Central memory CD8-positive, alpha-beta T cell (primary cell): ENCODE measurements at regions not wholly inside any gene's neighbourhood (a gene's known extent, or its start where the extent isn't known, plus 50 kb on each side); places are given as distances from the start of the nearest gene placed in this dataset.

Experiments
- ATAC-seq: fragments of 150-1000 bp; cut with Tn5 transposase; replicated peaks from 2 replicates; pipeline ENCODE4 v1.10.0; 2022; ENCODE audit warnings: mild to moderate bottlenecking, moderate FRiP score, moderate number of reproducible peaks; ENCODE audit not compliant: poor library complexity, severe bottlenecking; ENCODE audit errors: extremely low read depth
- DNase-seq, 2 donors: peaks; one replicate each; pipeline ENCODE4 v3.0.0; 2021; ENCODE audit warnings: low spot score in 2 of 2
- H3K27ac Mint-ChIP-seq: one replicate; pipeline ENCODE4 v1.8.0; 2022; ENCODE audit warnings: low read depth, mild to moderate bottlenecking, moderate library complexity, mixed read lengths
- H3K27me3 Mint-ChIP-seq: one replicate; pipeline ENCODE4 v1.8.0; 2022; ENCODE audit warnings: mixed read lengths
- H3K36me3 Mint-ChIP-seq: one replicate; pipeline ENCODE4 v1.8.0; 2022; ENCODE audit warnings: mild to moderate bottlenecking, moderate library complexity, mixed read lengths; ENCODE audit not compliant: insufficient read depth
- H3K4me1 Mint-ChIP-seq: one replicate; pipeline ENCODE4 v1.8.0; 2022; ENCODE audit warnings: mixed read lengths
- H3K4me3 Mint-ChIP-seq: one replicate; pipeline ENCODE4 v1.8.0; 2022; ENCODE audit warnings: mild to moderate bottlenecking, moderate library complexity, mixed read lengths
- H3K9me3 Mint-ChIP-seq: one replicate; pipeline ENCODE4 v1.8.0; 2022; ENCODE audit warnings: mixed read lengths

DNA sequence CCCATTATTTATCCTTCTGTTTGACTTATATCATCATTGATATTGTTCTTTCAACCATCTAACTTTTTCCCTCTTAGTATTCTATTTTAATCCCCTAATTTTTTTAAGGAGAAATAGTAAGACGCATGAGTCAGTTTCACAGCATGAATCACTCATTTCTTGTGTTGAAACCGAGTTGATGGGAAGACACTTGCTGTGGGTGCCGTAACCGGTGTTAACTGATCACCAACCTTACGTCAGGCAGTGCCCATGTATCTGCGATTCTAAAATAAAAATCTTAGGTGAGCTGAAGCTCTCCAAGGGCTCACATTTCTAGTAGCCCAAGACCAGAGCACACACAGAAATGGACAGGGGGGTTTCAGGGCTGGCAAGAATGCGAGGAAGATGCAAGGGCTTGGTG is 348.1 kb downstream of the GALR1 start:
- no peak for DNase-seq
- Mint-ChIP-seq H3K27me3 (peaks cover 25% of the 10 kb centered on the region), H3K4me3 (no peak overlapping the region), H3K27ac (no peak overlapping the region), H3K4me1 (no peaks in the 10 kb centered on the region), H3K9me3 (no peaks in the 10 kb centered on the region), H3K36me3 (no peaks in the 10 kb centered on the region)
- ATAC-seq, result no peak

- no peaks in the 10 kb centered on the region for H3K9me3 Mint-ChIP-seq
- no peak overlapping the region for H3K27ac Mint-ChIP-seq
- H3K4me3 Mint-ChIP-seq, result no peak overlapping the region
- no peaks in the 10 kb centered on the region for H3K36me3 Mint-ChIP-seq
- H3K27me3 Mint-ChIP-seq, result peaks cover 28% of the 10 kb centered on the region
- DNase-seq (no peak), ATAC-seq (no peak)
- H3K4me1 Mint-ChIP-seq, result no peaks in the 10 kb centered on the region
These were observed 351.0 kb downstream of the GALR1 start for GRCh38 chr18:77600674-77601073.

DNA sequence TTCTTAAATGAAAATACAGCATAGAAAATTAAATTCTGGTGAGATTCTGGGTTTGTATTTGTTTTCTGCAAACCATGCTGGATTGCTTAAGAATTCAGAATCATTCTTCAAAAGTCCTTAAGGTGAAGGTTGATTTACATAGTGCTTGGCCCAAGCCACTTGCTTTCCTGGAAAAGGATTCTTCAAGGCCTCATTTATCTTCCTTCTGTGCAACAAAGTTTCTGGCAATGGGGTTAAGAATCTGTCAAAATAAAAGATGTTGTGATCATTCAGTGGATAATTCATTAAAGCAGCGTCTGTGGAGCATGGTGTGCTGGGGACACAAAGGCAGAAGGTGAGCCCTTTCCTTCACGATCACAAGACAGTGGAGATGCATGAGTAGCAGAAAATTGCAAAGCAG is 351.9 kb downstream of the GALR1 start:
- no peak overlapping the region for H3K27ac Mint-ChIP-seq
- H3K27me3 Mint-ChIP-seq, result peaks cover 37% of the 10 kb centered on the region
- DNase-seq (no peak), ATAC-seq (no peak)
- no peaks in the 10 kb centered on the region for H3K4me1 Mint-ChIP-seq
- no peaks in the 10 kb centered on the region for H3K9me3 Mint-ChIP-seq
- H3K36me3 Mint-ChIP-seq, result no peaks in the 10 kb centered on the region
- H3K4me3 Mint-ChIP-seq, result no peak overlapping the region

GRCh38 chr18:77607087-77607486 is 357.4 kb downstream of the GALR1 start:
- Mint-ChIP-seq H3K4me3 (no peak overlapping the region), H3K36me3 (no peaks in the 10 kb centered on the region), H3K4me1 (no peaks in the 10 kb centered on the region), H3K27ac (no peak overlapping the region), H3K27me3 (peaks cover 28% of the 10 kb centered on the region), H3K9me3 (no peaks in the 10 kb centered on the region)
- no peak for DNase-seq
- ATAC-seq, result no peak

- H3K36me3 Mint-ChIP-seq, result no peaks in the 10 kb centered on the region
- DNase-seq (no peak), ATAC-seq (no peak)
- no peaks in the 10 kb centered on the region for H3K9me3 Mint-ChIP-seq
- H3K27me3 Mint-ChIP-seq, result peaks cover 38% of the 10 kb centered on the region
- no peaks in the 10 kb centered on the region for H3K4me1 Mint-ChIP-seq
- no peak overlapping the region for H3K4me3 Mint-ChIP-seq
- no peak overlapping the region for H3K27ac Mint-ChIP-seq
These were observed 359.2 kb downstream of the GALR1 start for GRCh38 chr18:77608807-77609206.

DNA sequence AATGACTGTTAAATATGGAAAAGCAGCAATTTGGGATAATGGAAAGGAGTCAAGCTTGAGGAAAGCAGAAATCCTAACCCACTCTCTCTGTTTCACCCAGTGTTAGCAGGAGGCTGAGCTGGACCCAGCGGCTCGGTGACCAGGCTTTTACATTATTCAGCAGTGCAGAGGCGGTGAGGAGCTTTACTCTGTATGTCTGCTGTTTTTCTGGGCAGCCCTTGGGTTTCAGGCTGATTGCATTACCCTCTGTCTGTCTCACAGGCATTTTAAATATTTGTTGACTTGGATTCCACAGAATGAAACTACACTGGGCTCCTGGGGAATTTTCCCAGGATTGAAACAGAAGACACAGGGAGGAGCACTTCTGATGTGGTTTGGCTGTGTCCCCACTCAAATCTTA is 368.0 kb downstream of the GALR1 start:
- Mint-ChIP-seq H3K4me1 (peaks cover 13% of the 10 kb centered on the region), H3K27ac (no peak overlapping the region), H3K4me3 (no peak overlapping the region), H3K27me3 (peaks cover 47% of the 10 kb centered on the region), H3K9me3 (no peaks in the 10 kb centered on the region), H3K36me3 (peaks cover 1% of the 10 kb centered on the region)
- DNase-seq (no peak), ATAC-seq (no peak)

DNA sequence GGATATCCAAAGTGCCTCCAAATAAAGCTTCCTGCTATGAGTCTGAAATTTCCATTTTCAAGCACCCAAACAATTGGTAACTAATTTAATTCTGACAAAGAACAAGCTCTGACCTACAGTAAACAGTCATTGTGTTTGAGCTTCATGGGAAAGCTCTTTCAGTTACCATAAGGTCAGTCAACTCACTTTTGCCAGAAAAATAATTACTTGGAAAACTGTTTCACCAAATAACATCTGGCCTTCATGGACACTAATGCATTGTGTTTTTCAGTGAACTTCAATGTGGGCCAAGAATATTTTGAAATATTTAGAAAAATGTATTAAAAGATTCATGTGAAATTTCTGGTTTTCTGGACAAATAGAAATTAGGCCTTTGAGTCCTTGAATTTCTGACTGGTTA is 369.9 kb downstream of the GALR1 start:
- DNase-seq (no peak), ATAC-seq (no peak)
- Mint-ChIP-seq H3K9me3 (no peaks in the 10 kb centered on the region), H3K27me3 (peaks cover 30% of the 10 kb centered on the region), H3K36me3 (peaks cover 1% of the 10 kb centered on the region), H3K4me3 (no peak overlapping the region), H3K4me1 (peaks cover 13% of the 10 kb centered on the region), H3K27ac (no peak overlapping the region)

GRCh38 chr18:77622009-77622692 is 372.5 kb downstream of the GALR1 start:
- H3K27ac Mint-ChIP-seq, result no peak overlapping the region
- DNase-seq (peak in 1 of 2 donors; percentile 24), ATAC-seq (peak; percentile 75)
- peak overlapping the region; percentile 75 for H3K4me3 Mint-ChIP-seq
- peaks cover 3% of the 10 kb centered on the region for H3K36me3 Mint-ChIP-seq
- H3K9me3 Mint-ChIP-seq, result no peaks in the 10 kb centered on the region
- H3K4me1 Mint-ChIP-seq, result peaks cover 13% of the 10 kb centered on the region
- peaks cover 9% of the 10 kb centered on the region for H3K27me3 Mint-ChIP-seq

DNA sequence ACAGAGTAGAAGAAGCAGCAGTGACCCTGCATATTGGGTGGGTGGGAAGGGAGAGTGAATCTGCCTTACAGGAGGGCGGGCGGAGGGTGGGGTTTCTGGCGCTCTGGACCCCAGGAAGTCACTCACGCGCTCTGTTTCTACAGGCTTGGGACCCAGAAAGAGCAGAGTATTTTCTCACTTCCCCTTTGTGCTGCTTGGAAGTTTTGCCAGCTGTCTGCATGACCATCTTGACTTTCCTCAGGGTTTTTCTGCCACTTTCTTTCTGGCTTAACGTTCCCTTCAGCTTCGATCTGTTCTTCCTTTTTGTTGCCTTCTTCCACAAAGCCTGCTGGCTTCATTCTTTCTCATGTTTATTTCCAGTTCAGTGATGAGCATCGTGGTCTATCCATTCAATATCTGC is 383.1 kb downstream of the GALR1 start:
- no peak for ATAC-seq
- H3K9me3 Mint-ChIP-seq, result no peaks in the 10 kb centered on the region
- DNase-seq, result no peak
- no peaks in the 10 kb centered on the region for H3K36me3 Mint-ChIP-seq
- H3K4me3 Mint-ChIP-seq, result no peak overlapping the region
- H3K4me1 Mint-ChIP-seq, result no peaks in the 10 kb centered on the region
- no peak overlapping the region for H3K27ac Mint-ChIP-seq
- peaks cover 48% of the 10 kb centered on the region for H3K27me3 Mint-ChIP-seq

GRCh38 chr18:77634494-77634893 is 384.8 kb downstream of the GALR1 start:
- no peak overlapping the region for H3K27ac Mint-ChIP-seq
- ATAC-seq, result no peak
- no peak for DNase-seq
- H3K27me3 Mint-ChIP-seq, result peaks cover 58% of the 10 kb centered on the region
- H3K9me3 Mint-ChIP-seq, result no peaks in the 10 kb centered on the region
- no peaks in the 10 kb centered on the region for H3K4me1 Mint-ChIP-seq
- no peaks in the 10 kb centered on the region for H3K36me3 Mint-ChIP-seq
- H3K4me3 Mint-ChIP-seq, result no peak overlapping the region

DNA sequence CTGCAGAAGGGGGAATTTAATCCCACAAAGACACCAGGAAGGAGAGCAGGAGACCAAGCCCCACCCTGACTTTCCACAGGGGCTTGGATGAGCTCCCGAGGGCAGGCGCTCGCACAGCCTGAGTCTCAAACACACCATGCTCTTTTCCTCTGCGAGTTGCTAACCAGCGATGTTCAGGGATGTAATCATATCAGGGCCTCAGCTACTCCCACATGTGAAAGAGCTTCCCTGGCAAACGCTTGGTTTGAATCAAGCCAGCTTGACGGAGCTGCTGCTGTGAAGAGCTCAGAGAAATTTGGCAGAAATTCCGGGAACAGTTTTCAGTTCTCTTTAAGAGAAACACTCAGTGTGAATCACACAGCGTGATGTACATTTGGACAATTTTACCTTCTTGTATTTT is 385.8 kb downstream of the GALR1 start:
- peaks cover 67% of the 10 kb centered on the region for H3K27me3 Mint-ChIP-seq
- peaks cover 2% of the 10 kb centered on the region for H3K36me3 Mint-ChIP-seq
- no peaks in the 10 kb centered on the region for H3K9me3 Mint-ChIP-seq
- no peak for DNase-seq
- H3K4me1 Mint-ChIP-seq, result no peaks in the 10 kb centered on the region
- no peak overlapping the region for H3K27ac Mint-ChIP-seq
- ATAC-seq, result no peak
- no peak overlapping the region for H3K4me3 Mint-ChIP-seq

DNA sequence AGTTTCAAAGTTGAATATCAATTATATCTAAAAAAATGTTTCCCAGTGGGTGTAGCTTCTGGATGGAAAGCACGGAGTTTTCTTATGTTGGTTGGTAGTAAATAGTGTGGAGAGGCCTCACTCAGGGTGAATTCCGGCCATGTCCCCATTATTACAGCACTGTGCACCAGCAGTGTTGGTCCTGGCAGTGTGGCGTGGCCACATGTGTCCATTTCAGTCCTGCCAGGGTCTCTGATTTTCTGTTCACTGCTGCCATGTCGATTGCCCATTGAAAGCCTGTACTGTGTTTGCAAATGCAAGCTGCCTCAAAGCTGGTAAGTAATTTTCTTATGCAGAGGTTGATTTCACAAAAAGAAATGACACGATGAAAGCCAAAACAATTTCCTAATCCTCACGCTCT is 386.2 kb downstream of the GALR1 start:
- H3K27ac Mint-ChIP-seq, result no peak overlapping the region
- ATAC-seq (no peak), DNase-seq (no peak)
- peaks cover 2% of the 10 kb centered on the region for H3K36me3 Mint-ChIP-seq
- no peak overlapping the region for H3K4me3 Mint-ChIP-seq
- H3K9me3 Mint-ChIP-seq, result no peaks in the 10 kb centered on the region
- peaks cover 71% of the 10 kb centered on the region for H3K27me3 Mint-ChIP-seq
- no peaks in the 10 kb centered on the region for H3K4me1 Mint-ChIP-seq

GRCh38 chr18:77645170-77645872 is 395.7 kb downstream of the GALR1 start:
- no peaks in the 10 kb centered on the region for H3K9me3 Mint-ChIP-seq
- peaks cover 19% of the 10 kb centered on the region for H3K4me1 Mint-ChIP-seq
- peak overlapping the region; percentile 46 for H3K27ac Mint-ChIP-seq
- DNase-seq (no peak), ATAC-seq (peak; percentile 82)
- no peak overlapping the region for H3K4me3 Mint-ChIP-seq
- peaks cover 15% of the 10 kb centered on the region for H3K27me3 Mint-ChIP-seq
- H3K36me3 Mint-ChIP-seq, result peaks cover 4% of the 10 kb centered on the region
